ENCODE measurements at regions not wholly inside any gene's neighbourhood (a gene's known extent, or its start where the extent isn't known, plus 50 kb on each side); places are given as distances from the start of the nearest gene placed in this dataset.

DNA sequence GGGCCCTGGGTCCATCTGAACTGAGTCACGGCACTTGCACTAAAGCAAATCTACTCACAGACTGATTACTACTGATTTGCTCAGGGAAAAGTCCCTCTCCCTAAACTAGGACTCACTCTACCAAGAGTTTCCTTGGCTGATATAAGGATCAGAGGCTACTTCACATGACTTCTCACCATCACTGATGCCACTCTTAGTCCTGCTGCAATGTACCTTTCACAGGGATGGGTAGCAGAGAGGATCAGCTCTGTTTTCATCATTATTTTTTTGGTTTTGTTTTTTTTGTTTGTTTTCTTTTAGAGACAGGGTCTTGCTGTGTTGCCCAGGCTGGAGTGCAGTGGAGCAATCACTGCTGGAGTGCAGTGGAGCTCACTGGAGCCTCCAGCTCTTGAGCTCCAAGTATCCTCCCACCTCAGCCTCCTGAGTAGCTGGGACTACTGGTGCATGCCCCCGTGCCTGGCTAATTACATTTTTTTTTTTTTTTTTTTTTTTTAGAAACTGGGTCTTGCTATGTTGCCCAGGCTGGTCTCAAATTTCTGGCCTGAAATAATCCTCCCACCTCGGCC lies 200.6 kb downstream of the JCAD start:
- POLR2A ChIA-PET, result no interaction called here
- H3K4me1 ChIP-seq (ENCODE audit: control insufficient read depth in 1 of 2, insufficient read depth in 2 of 2, low read depth in 1 of 2, low read length in 1 of 2), result peaks cover 0 to 40% of the 10 kb centered on the region in 2 experiments; a peak in 3 of 4 replicates
- H3K36me3 ChIP-seq (replicated peaks in 1 of 2; ENCODE audit: control insufficient read depth in 1 of 2, insufficient read depth in 2 of 2, low read length in 1 of 2), result no peaks in the 10 kb centered on the region
- H3K79me2 ChIP-seq (ENCODE audit: insufficient read depth), result no peaks in the 10 kb centered on the region
- no peaks in the 10 kb centered on the region for H3K9me2 ChIP-seq
- H3K27me3 ChIP-seq (ENCODE audit: insufficient read depth), result no peaks in the 10 kb centered on the region
- H3K4me2 ChIP-seq, result peak overlapping the region; percentile 61
- 50% methylated on average over 3 of the region's 3 CpGs for WGBS (ENCODE audit: low lambda C conversion rate)
- peak overlapping the region; percentile 56 to 70; a peak in 2 of 4 replicates for H3K27ac ChIP-seq (ENCODE audit: low read depth in 2 of 2, low read length in 1 of 2)
- TF ChIP-seq NFIC (IDR thresholded peaks at IDR 0.05; ENCODE audit: borderline replicate concordance), result no peak
- no peak for TF ChIP-seq ELF1 (IDR thresholded peaks at IDR 0.05)
- TF ChIP-seq, protein P1, sequence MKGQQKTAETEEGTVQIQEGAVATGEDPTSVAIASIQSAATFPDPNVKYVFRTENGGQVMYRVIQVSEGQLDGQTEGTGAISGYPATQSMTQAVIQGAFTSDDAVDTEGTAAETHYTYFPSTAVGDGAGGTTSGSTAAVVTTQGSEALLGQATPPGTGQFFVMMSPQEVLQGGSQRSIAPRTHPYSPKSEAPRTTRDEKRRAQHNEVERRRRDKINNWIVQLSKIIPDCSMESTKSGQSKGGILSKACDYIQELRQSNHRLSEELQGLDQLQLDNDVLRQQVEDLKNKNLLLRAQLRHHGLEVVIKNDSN (IDR thresholded peaks at IDR 0.05; ENCODE audit: borderline replicate concordance, low read depth), result no peak
- no peaks in the 10 kb centered on the region for H4K20me1 ChIP-seq (ENCODE audit: insufficient read depth)
- CTCF ChIA-PET, result interaction anchor here (0.7 to 2.3 kb wide), 3 partner anchors 9 to 346 kb away, joined by 3 to 7 read pairs (median 3); no protein-coding TSS in a partner anchor
- H2AFZ ChIP-seq (ENCODE audit: low read depth), result peak overlapping the region; percentile 73; the same call in 1 of the 2 replicates
- no peaks in the 10 kb centered on the region for H3K9me3 ChIP-seq
- H3F3A ChIP-seq (replicated peaks; ENCODE audit: insufficient read depth), result peaks cover 38% of the 10 kb centered on the region
- H3K9ac ChIP-seq, result no peak overlapping the region
- H3K4me3 ChIP-seq (ENCODE audit: low read depth in 2 of 2, low read length in 1 of 2), result 0 out of 4 replicates have a peak overlapping the region, but pooled peaks of 1 of the 2 experiments have one; percentile 1
- DNase-seq, result no peak

DNA sequence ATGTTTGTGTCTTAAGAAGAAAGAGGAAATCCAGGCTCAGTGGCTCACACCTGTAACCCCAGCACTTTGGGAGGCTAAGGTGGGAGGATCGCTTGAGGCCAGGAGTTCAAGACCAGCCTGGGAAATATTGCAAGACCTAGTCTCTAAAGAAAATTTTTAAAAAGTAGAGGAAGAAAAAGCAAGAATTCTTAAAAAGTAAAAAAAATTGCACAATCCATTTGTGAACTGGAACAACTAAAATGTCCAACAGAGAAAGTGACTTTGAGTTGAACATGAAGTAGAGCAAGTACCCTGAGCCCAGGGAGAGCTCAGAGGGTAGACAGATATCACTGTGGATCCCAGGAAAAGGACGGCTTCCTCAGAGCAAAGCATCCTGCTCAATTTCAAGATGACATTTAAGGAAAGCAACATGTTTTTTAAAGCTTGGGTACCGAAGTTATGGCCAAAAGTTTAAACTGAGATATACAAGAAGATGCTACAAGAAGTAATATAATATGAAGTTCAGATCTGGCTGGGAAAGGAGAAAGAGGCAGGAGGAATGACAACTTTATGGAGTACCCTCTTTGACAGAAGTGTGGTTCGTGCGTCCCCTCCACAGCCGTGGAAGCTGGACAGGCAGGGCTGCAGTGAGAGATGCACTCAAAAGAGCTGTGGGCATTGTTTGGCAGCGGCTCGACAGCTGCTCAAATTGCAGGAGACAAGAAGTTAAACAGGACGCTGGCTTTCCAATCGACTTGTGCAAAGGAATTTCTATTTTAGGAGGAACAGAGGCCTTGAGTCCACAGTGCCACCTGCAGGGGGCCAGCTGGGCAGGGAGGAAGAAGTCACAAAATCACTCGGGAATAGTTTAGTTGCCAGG lies 201.3 kb downstream of the JCAD start:
- Histone ChIP-seq H3K9me3 (no peaks in the 10 kb centered on the region), H3K27me3 (ENCODE audit: insufficient read depth) (no peaks in the 10 kb centered on the region), H2AFZ (ENCODE audit: low read depth) (peak overlapping the region; percentile 73; the same call in 1 of the 2 replicates), H3F3A (replicated peaks; ENCODE audit: insufficient read depth) (peaks cover 33% of the 10 kb centered on the region), H3K4me1 (ENCODE audit: control insufficient read depth in 1 of 2, insufficient read depth in 2 of 2, low read depth in 1 of 2, low read length in 1 of 2) (peaks cover 0 to 40% of the 10 kb centered on the region in 2 experiments; a peak in 3 of 4 replicates), H3K4me2 (peak overlapping the region; percentile 61), H3K27ac (ENCODE audit: low read depth in 2 of 2, low read length in 1 of 2) (peak overlapping the region; percentile 67 to 70; a peak in 2 of 4 replicates), H3K9me2 (no peaks in the 10 kb centered on the region), H3K36me3 (replicated peaks in 1 of 2; ENCODE audit: control insufficient read depth in 1 of 2, insufficient read depth in 2 of 2, low read length in 1 of 2) (no peaks in the 10 kb centered on the region), H4K20me1 (ENCODE audit: insufficient read depth) (no peaks in the 10 kb centered on the region), H3K9ac (no peak overlapping the region), H3K4me3 (ENCODE audit: low read depth in 2 of 2, low read length in 1 of 2) (0 out of 4 replicates have a peak overlapping the region, but pooled peaks of 1 of the 2 experiments have one; percentile 1), H3K79me2 (ENCODE audit: insufficient read depth) (no peaks in the 10 kb centered on the region)
- peak; percentile 31 for DNase-seq
- WGBS (ENCODE audit: low lambda C conversion rate), result 23% methylated on average over 11 of the region's 11 CpGs
- CTCF ChIA-PET, result interaction anchor here (0.6 to 2.3 kb wide), 6 partner anchors 8 to 1110 kb away, joined by 3 to 7 read pairs (median 3); no protein-coding TSS in a partner anchor
- POLR2A ChIA-PET, result no interaction called here
- TF ChIP-seq GABPA (IDR thresholded peaks at IDR 0.05; ENCODE audit: low read depth), result no peak
- TF ChIP-seq SMC3 (IDR thresholded peaks at IDR 0.05; ENCODE audit: low read depth, low read length), result peak; percentile 68
- TF ChIP-seq, protein P2, sequence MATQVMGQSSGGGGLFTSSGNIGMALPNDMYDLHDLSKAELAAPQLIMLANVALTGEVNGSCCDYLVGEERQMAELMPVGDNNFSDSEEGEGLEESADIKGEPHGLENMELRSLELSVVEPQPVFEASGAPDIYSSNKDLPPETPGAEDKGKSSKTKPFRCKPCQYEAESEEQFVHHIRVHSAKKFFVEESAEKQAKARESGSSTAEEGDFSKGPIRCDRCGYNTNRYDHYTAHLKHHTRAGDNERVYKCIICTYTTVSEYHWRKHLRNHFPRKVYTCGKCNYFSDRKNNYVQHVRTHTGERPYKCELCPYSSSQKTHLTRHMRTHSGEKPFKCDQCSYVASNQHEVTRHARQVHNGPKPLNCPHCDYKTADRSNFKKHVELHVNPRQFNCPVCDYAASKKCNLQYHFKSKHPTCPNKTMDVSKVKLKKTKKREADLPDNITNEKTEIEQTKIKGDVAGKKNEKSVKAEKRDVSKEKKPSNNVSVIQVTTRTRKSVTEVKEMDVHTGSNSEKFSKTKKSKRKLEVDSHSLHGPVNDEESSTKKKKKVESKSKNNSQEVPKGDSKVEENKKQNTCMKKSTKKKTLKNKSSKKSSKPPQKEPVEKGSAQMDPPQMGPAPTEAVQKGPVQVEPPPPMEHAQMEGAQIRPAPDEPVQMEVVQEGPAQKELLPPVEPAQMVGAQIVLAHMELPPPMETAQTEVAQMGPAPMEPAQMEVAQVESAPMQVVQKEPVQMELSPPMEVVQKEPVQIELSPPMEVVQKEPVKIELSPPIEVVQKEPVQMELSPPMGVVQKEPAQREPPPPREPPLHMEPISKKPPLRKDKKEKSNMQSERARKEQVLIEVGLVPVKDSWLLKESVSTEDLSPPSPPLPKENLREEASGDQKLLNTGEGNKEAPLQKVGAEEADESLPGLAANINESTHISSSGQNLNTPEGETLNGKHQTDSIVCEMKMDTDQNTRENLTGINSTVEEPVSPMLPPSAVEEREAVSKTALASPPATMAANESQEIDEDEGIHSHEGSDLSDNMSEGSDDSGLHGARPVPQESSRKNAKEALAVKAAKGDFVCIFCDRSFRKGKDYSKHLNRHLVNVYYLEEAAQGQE (IDR thresholded peaks at IDR 0.05; ENCODE audit: low read depth, low read length), result 0 out of 2 replicates have a peak, but pooled peaks have one; percentile 13
- no peak for TF ChIP-seq EZH2phosphoT487 (IDR thresholded peaks at IDR 0.05; ENCODE audit: borderline replicate concordance, low read depth)
- TF ChIP-seq MEF2A (IDR thresholded peaks at IDR 0.05; ENCODE audit: borderline replicate concordance, low read depth), result peak; percentile 85; the same call in 1 of the 2 replicates
- TF ChIP-seq, protein P3, sequence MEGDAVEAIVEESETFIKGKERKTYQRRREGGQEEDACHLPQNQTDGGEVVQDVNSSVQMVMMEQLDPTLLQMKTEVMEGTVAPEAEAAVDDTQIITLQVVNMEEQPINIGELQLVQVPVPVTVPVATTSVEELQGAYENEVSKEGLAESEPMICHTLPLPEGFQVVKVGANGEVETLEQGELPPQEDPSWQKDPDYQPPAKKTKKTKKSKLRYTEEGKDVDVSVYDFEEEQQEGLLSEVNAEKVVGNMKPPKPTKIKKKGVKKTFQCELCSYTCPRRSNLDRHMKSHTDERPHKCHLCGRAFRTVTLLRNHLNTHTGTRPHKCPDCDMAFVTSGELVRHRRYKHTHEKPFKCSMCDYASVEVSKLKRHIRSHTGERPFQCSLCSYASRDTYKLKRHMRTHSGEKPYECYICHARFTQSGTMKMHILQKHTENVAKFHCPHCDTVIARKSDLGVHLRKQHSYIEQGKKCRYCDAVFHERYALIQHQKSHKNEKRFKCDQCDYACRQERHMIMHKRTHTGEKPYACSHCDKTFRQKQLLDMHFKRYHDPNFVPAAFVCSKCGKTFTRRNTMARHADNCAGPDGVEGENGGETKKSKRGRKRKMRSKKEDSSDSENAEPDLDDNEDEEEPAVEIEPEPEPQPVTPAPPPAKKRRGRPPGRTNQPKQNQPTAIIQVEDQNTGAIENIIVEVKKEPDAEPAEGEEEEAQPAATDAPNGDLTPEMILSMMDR (IDR thresholded peaks at IDR 0.05), result peak; percentile 86
- TF ChIP-seq FOSL2 (IDR thresholded peaks at IDR 0.05; ENCODE audit: borderline replicate concordance, low read depth), result peak; percentile 17; the same call in 1 of the 2 replicates
- TF ChIP-seq, protein P4, sequence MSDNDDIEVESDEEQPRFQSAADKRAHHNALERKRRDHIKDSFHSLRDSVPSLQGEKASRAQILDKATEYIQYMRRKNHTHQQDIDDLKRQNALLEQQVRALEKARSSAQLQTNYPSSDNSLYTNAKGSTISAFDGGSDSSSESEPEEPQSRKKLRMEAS (IDR thresholded peaks at IDR 0.05; ENCODE audit: low read depth), result no peak; the same call in 1 of the 2 replicates
- TF ChIP-seq, protein P5, sequence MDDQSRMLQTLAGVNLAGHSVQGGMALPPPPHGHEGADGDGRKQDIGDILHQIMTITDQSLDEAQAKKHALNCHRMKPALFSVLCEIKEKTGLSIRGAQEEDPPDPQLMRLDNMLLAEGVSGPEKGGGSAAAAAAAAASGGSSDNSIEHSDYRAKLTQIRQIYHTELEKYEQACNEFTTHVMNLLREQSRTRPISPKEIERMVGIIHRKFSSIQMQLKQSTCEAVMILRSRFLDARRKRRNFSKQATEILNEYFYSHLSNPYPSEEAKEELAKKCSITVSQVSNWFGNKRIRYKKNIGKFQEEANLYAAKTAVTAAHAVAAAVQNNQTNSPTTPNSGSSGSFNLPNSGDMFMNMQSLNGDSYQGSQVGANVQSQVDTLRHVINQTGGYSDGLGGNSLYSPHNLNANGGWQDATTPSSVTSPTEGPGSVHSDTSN (IDR thresholded peaks at IDR 0.05), result peak; percentile 95
- no peak for TF ChIP-seq MXI1 (IDR thresholded peaks at IDR 0.05; ENCODE audit: low read depth, low read length)
- TF ChIP-seq FOXM1 (IDR thresholded peaks at IDR 0.05; ENCODE audit: low read depth), result 0 out of 2 replicates have a peak, but pooled peaks have one; percentile 21
- TF ChIP-seq FOXJ3 (CRISPR knock-in tag; IDR thresholded peaks at IDR 0.05), result no peak
- TF ChIP-seq JUND (IDR thresholded peaks at IDR 0.05), result peak; percentile 47
- no peak for TF ChIP-seq RFX5 (IDR thresholded peaks at IDR 0.05; ENCODE audit: low read length)

All from SK-N-SH (cell line).